ENCODE measurements at regions not wholly inside any gene's neighbourhood (a gene's known extent, or its start where the extent isn't known, plus 50 kb on each side); places are given as distances from the start of the nearest gene placed in this dataset.

DNA sequence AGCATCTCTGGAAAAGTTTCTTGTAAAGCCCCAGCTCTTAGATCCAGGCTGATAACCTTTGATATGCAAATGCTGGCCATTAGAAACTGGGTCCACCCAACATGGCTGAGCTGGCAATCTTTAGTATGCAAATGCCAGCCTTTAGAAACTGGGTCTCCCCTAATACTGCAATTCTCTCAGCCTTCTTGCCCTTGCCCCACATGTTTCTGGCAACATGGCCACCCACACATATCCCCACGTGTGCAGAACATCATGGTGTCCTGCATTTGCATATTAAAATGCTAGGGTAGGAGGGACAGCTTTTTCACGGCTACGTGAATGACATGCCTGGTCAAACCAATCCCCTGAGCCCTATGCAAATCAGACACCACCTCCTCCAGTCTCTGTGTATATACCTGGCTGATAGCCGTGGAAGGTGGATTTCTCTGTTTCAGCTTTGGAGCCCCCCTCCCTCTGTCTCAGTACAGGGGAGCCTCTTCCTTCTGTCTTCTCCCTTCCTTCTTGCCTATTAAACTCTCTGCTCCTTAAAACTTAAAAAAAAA is 344.0 kb upstream of the NWD2 start:
- no peak for DNase-seq
- no peaks in the 10 kb centered on the region for H3K27me3 Mint-ChIP-seq (ENCODE audit: low read depth)
- ATAC-seq, result no peak
- no peaks in the 10 kb centered on the region for H3K4me1 Mint-ChIP-seq (ENCODE audit: low read depth)
- no peaks in the 10 kb centered on the region for H3K36me3 Mint-ChIP-seq (ENCODE audit: insufficient read depth)
- no peak overlapping the region for H3K4me3 Mint-ChIP-seq
- no peaks in the 10 kb centered on the region for H3K9me3 Mint-ChIP-seq

DNA sequence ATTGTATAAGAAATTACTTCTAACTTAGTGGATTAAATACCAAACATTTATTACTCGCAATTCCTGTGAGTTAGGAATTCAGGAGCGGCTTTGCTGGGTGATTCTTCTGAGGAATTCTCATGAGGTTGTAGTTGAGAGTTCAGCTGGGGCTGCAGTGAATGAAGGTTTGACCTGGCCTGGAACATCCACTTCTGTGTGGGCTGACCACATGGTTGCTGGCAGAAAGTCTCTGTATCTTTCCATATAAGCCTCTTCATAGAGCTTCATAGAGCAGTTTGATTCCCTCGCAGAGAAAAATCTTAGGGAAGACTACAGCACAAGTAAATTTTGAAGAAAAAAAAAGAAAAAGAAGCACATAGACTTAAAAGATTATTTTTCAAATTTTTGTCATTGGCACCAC is 339.7 kb upstream of the NWD2 start:
- H3K9me3 Mint-ChIP-seq, result no peaks in the 10 kb centered on the region
- H3K4me1 Mint-ChIP-seq (ENCODE audit: low read depth), result no peaks in the 10 kb centered on the region
- ATAC-seq, result no peak
- DNase-seq, result no peak
- no peaks in the 10 kb centered on the region for H3K27me3 Mint-ChIP-seq (ENCODE audit: low read depth)
- no peaks in the 10 kb centered on the region for H3K36me3 Mint-ChIP-seq (ENCODE audit: insufficient read depth)
- no peak overlapping the region for H3K4me3 Mint-ChIP-seq

DNA sequence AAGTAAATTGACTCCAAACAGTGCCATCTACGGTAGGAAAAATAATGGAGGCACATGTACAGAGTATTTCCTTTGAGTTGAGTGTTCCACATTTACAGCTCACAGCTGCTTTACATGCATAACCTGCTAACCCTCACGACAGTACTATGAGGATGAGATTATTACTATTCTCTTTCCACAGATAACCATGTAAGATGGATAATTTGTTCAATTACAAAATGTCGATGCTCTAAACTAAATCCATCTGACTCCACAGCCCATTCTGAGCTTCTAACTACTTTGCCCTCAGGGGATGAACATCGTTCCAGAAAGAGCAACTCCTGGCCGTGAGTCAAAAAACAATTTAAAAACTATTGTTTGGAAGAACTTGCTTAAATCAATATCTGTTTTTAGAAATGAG is 330.4 kb upstream of the NWD2 start:
- Mint-ChIP-seq H3K27me3 (ENCODE audit: low read depth) (no peaks in the 10 kb centered on the region), H3K36me3 (ENCODE audit: insufficient read depth) (no peaks in the 10 kb centered on the region), H3K4me1 (ENCODE audit: low read depth) (no peaks in the 10 kb centered on the region), H3K9me3 (no peaks in the 10 kb centered on the region), H3K4me3 (no peak overlapping the region)
- no peak for DNase-seq
- no peak for ATAC-seq

DNA sequence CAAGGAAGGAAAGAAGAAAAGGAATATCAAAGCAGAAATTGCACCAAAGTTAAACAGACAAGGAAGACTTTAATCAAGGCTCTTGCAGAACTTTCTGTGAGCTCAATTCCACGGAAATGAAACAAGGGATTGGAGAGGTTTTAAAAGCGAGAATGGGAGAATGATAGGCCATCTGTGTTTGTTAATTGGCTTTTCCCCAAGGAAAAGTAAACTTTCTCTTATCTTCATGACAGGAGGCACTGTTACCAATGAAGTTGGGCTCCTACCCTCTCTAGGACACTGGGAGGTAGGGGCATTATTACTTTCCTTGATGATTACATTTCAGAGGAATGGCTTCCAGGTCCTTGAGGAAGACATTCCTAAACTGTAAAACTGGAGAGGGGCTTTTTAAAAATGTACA is 328.8 kb upstream of the NWD2 start:
- Mint-ChIP-seq H3K9me3 (no peaks in the 10 kb centered on the region), H3K4me1 (ENCODE audit: low read depth) (no peaks in the 10 kb centered on the region), H3K4me3 (no peak overlapping the region)

DNA sequence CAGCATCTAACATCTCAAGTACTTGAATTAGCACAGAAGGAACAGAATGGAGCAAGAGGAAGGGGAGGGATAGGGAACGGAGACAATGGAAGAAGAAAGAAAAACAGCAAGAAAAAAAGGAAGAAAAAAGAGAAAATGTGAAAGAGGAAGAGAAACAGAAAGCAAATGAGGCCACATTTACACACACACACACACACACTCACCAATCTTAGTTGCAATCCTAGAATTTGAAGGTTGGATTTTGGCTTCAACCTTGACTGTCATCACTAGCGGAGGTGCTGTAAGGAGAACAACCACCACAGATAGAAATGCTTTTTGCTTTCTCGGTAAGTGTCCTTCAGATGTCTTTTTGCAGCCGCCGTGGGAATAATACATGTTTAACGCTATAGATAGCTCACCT is 327.1 kb upstream of the NWD2 start:
- Mint-ChIP-seq H3K27me3 (ENCODE audit: low read depth) (no peaks in the 10 kb centered on the region), H3K4me3 (no peak overlapping the region), H3K9me3 (no peaks in the 10 kb centered on the region), H3K4me1 (ENCODE audit: low read depth) (no peaks in the 10 kb centered on the region), H3K36me3 (ENCODE audit: insufficient read depth) (no peaks in the 10 kb centered on the region)
- DNase-seq (no peak), ATAC-seq (no peak)

More for the DNA sequence above, 328.8 kb upstream of the NWD2 start:
- H3K27me3 Mint-ChIP-seq (ENCODE audit: low read depth), result no peaks in the 10 kb centered on the region
- H3K36me3 Mint-ChIP-seq (ENCODE audit: insufficient read depth), result no peaks in the 10 kb centered on the region
- no peak for ATAC-seq
- DNase-seq, result no peak

DNA sequence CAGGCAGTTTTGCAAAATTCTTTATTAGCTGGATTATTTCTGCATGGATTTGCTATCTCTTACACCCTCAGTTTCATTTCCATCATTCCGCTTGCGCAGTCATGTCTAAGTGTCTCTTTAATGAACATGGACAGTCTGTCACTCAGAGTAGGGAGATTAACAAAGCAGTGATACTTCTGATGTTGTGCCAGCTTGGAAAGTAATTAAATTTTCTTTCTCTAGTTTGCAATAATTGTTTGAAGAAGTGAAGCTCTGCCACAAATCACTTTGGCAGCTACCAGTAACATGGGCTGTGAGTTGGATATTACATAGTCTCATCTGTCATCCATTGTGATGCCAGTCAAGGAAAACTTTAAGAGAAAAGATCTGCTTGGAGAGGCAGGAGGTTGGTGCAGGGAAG is 324.8 kb upstream of the NWD2 start:
- H3K9me3 Mint-ChIP-seq, result no peaks in the 10 kb centered on the region
- ATAC-seq (no peak), DNase-seq (no peak)
- H3K36me3 Mint-ChIP-seq (ENCODE audit: insufficient read depth), result no peaks in the 10 kb centered on the region
- H3K4me1 Mint-ChIP-seq (ENCODE audit: low read depth), result no peaks in the 10 kb centered on the region
- no peak overlapping the region for H3K4me3 Mint-ChIP-seq
- no peaks in the 10 kb centered on the region for H3K27me3 Mint-ChIP-seq (ENCODE audit: low read depth)

DNA sequence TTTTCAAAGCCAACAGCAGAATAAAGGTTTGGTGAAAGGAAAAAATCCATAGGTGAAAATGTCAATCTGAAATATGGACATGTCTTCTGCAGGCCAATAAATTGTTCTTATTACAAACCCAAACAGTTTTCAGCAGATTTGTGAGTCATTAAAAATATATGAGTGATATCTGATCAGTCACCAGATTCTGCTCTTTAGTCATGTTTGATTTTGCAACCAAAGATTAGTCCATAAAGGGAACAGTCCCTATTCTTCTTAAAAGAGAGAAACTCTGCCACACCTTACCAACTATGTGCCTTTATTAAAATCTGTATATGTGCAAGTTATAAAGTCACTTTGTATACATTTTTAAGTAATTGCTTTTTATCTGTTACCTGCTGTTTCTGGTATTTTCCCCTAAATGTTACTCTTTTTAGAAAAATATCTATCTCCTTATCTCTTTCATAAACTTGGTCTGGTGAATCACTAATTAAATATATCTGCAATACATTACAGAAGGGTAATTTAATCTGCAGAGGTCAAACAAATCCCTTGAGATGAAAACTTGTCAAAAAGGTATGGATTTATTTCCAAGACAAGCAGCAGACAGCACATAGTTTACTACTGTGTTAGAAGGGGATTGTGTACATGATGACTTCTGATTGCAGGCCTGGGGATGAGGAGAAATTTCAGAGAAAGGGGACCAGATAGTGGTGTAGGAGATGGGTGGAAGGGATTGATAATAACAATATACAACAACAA is 322.9 kb upstream of the NWD2 start:
- H3K9me3 Mint-ChIP-seq, result no peaks in the 10 kb centered on the region
- no peaks in the 10 kb centered on the region for H3K4me1 Mint-ChIP-seq (ENCODE audit: low read depth)
- ATAC-seq (no peak), DNase-seq (no peak)
- no peaks in the 10 kb centered on the region for H3K36me3 Mint-ChIP-seq (ENCODE audit: insufficient read depth)
- H3K4me3 Mint-ChIP-seq, result no peak overlapping the region
- H3K27me3 Mint-ChIP-seq (ENCODE audit: low read depth), result no peaks in the 10 kb centered on the region

DNA sequence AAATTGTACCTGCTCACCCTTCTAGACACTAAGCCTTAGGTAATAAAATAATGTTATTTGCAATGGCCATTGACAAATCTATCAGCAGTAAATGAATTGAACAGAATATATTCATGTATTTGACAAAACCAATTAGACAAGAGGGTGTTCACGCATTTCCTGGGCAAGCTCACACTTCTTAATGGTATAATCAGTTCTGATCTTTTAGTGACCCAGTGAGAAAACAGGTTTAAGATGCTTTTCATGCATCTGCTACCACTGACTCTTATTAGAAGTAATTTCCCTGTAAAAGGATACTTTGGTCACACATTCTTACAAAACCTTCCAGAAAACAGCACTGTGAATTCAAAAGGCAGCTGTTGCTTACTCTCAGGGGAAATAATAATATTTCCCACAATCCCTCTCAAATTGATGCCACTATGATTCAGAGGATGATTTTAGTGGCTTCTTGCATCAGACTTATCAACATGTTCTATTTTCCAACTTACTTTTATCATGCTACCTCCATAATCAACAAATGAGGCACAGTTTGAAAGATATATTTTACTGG is 313.9 kb upstream of the NWD2 start:
- Mint-ChIP-seq H3K36me3 (ENCODE audit: insufficient read depth) (no peaks in the 10 kb centered on the region), H3K27me3 (ENCODE audit: low read depth) (no peaks in the 10 kb centered on the region), H3K4me1 (ENCODE audit: low read depth) (no peaks in the 10 kb centered on the region), H3K4me3 (no peak overlapping the region), H3K9me3 (no peaks in the 10 kb centered on the region)
- ATAC-seq (no peak), DNase-seq (no peak)

DNA sequence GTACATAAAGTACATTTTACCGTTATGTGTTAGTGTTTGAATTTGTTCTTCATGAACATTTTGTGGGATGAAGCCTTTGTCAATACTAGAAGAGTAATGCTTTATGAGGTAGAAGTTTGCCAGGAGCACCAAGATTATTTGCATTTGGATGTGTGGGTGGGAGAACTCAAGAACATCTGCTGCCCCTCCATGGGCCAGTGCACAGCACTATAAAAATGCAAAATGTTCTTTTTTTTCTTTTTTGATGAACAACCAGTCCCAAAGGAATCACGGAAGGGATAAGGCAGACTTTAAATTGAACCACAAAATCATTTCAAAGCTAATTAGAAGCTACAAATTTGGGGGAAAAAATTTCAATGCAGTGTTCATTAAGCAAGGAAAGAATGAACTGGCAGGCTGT is 300.3 kb upstream of the NWD2 start:
- Mint-ChIP-seq H3K4me3 (no peak overlapping the region), H3K36me3 (ENCODE audit: insufficient read depth) (no peaks in the 10 kb centered on the region), H3K9me3 (no peaks in the 10 kb centered on the region), H3K4me1 (ENCODE audit: low read depth) (no peaks in the 10 kb centered on the region), H3K27me3 (ENCODE audit: low read depth) (no peaks in the 10 kb centered on the region)
- ATAC-seq, result no peak
- no peak for DNase-seq

DNA sequence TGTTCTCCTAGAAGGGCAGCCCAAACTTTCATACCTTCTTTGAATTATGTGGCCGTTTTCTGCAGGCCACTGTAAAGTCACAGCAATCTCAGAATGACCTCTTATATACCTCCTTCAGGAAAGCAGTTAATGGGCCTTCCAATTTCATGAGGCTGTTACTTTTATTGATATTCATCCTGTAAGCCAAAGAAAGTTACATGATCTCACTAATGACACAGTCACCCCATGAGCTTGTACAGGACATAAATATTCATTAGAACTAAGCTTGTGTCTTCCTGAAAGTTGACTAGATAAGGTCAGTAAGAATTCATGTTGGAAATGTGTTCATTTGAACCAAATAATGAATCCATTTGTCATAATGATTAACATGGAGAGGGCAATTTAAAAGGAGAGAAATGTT is 283.1 kb upstream of the NWD2 start:
- Mint-ChIP-seq H3K4me1 (ENCODE audit: low read depth) (no peaks in the 10 kb centered on the region), H3K4me3 (no peak overlapping the region), H3K36me3 (ENCODE audit: insufficient read depth) (no peaks in the 10 kb centered on the region), H3K27me3 (ENCODE audit: low read depth) (peaks cover 5% of the 10 kb centered on the region), H3K9me3 (no peaks in the 10 kb centered on the region)
- DNase-seq, result no peak
- no peak for ATAC-seq

DNA sequence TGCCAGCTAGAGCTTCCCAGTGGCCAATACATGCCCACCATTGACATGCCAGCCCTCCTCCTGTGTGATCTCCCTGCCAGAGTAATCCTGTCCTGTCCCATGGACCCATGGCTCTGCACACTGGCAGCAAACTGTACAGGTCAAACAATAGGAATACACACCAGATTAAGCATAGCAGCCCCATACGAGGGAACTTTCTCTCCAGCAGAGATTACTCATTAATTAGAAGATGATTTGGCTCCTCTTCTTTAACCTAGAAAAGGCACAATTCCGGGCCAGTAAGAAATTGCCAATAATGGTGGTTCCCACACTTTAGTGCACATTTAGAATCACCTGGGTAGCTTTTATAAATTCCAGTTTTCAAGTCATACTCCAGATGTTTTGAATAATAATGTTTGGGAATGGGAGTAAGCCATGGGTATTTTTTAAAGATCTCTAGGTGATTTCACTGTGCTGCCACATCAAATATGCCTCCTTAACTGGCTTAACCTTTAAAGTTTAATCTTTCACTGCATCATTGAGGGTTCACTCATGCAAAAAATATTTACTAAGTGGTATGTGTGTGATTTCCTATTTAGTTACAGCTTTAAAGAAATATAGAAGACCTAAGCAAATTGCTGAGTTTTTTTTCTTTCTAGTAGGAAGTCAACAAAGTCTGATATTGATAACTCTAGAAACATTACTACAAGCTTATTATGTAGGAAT is 277.6 kb upstream of the NWD2 start:
- no peaks in the 10 kb centered on the region for H3K27me3 Mint-ChIP-seq (ENCODE audit: low read depth)
- H3K4me1 Mint-ChIP-seq (ENCODE audit: low read depth), result no peaks in the 10 kb centered on the region
- no peak for ATAC-seq
- H3K9me3 Mint-ChIP-seq, result peaks cover 4% of the 10 kb centered on the region
- no peak for DNase-seq
- H3K4me3 Mint-ChIP-seq, result no peak overlapping the region
- no peaks in the 10 kb centered on the region for H3K36me3 Mint-ChIP-seq (ENCODE audit: insufficient read depth)

DNA sequence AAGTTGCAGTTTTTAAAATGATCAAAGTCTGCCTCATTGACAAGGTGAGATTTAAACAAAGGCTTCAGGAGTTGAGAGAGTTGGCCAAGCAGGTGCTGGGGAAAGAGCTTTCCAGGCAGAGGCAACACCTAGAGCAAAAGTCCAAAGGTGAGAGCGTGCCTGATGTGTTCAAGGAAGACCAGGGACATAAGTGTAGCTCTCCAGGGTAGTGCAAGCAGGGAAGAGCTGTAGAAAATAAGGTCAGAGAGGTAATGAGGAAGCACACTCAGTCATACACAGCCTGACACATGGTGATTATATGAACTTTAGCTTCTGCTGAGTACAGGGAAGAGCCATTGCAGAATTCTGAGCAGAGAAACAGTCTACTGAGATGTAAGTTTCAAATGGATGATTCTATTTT is 265.0 kb upstream of the NWD2 start:
- Mint-ChIP-seq H3K4me1 (ENCODE audit: low read depth) (no peaks in the 10 kb centered on the region), H3K4me3 (no peak overlapping the region), H3K9me3 (peaks cover 3% of the 10 kb centered on the region), H3K27me3 (ENCODE audit: low read depth) (no peaks in the 10 kb centered on the region), H3K36me3 (ENCODE audit: insufficient read depth) (no peaks in the 10 kb centered on the region)
- ATAC-seq (no peak), DNase-seq (no peak)

DNA sequence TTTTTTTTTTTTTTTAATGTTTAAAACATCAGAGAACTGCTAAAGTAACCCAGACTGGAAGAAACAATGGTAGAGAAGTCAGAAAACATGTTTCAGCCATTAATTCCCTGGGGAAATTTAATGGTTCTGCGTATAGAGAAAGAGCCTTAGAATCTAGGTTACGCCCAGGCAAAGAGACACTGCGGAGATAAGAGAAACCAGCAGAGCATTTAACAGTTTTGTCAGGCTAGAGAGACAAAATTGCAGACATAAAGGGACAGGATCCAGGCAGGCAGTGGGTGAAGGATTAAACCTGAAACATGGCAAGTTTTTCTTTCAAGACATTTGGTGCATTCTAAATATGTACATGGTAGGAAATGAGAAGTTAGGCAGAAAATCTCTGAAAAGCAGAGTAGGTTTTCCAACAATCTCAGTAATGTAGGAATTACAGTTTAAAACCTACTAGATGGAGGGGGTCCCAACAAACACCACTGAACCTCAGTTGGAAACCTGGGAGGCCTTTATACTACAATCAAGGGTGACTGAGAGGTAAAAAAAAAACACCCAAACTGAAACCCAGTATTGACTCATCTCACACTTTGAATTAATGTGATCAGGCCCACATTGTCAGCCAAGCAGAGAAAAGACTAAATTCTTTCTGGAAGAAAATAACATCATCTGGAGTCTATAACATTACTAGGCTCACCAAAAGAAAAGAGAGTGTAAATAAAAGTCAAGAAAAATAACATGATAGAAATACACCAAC is 254.2 kb upstream of the NWD2 start:
- H3K27me3 Mint-ChIP-seq (ENCODE audit: low read depth), result no peaks in the 10 kb centered on the region
- no peaks in the 10 kb centered on the region for H3K4me1 Mint-ChIP-seq (ENCODE audit: low read depth)
- no peak for DNase-seq
- no peaks in the 10 kb centered on the region for H3K36me3 Mint-ChIP-seq (ENCODE audit: insufficient read depth)
- no peak overlapping the region for H3K4me3 Mint-ChIP-seq
- peaks cover 10% of the 10 kb centered on the region for H3K9me3 Mint-ChIP-seq
- ATAC-seq, result no peak

DNA sequence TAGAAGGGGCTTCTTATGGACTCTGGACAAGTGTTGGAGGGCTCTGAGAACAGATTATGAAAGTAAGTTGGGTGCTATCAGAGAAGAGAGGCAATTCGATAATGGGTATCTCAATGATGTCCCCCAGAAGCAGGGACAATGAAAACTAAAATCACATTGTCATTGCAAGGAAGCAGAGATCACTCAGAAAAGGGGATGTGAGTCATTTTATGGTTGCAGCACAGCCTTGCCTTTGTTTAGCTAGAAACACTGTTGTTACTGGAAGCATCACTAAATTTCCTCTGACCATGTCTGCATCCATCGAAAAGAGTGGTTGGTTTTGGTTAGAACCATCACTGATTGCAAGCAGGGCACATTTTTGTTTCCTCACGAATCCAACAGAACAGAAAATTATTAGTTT is 246.8 kb upstream of the NWD2 start:
- Mint-ChIP-seq H3K4me3 (no peak overlapping the region), H3K9me3 (peaks cover 5% of the 10 kb centered on the region), H3K4me1 (ENCODE audit: low read depth) (no peaks in the 10 kb centered on the region), H3K36me3 (ENCODE audit: insufficient read depth) (no peaks in the 10 kb centered on the region), H3K27me3 (ENCODE audit: low read depth) (no peaks in the 10 kb centered on the region)
- no peak for DNase-seq
- ATAC-seq, result no peak

All from activated T-cell treated with anti-CD3 and anti-CD28 coated beads, Interleukin-2, amount 50 U/mL, for 4 hours (primary cell).